HL-60 (cell line): ENCODE measurements at regions not wholly inside any gene's neighbourhood (a gene's known extent, or its start where the extent isn't known, plus 50 kb on each side); places are given as distances from the start of the nearest gene placed in this dataset.

ENCODE experiments used
- DNase-seq, 2 experiments: peaks; one replicate each; pipeline ENCODE4 v3.0.0-alpha.2; 2010 to 2020; ENCODE audit warnings: low read depth in 1 of 2, low spot score in 1 of 2
- H3K27ac ChIP-seq: fragments of 250-450 bp; sonication (Bioruptor Pico); replicated peaks from 2 replicates; pipeline ENCODE4 v1.5.1; 2020; ENCODE audit warnings: mild to moderate bottlenecking, moderate library complexity
- H3K27me3 ChIP-seq: fragments of 250-450 bp; sonication (Bioruptor Pico); 2 replicates; pipeline ENCODE4 v1.5.1; 2021; ENCODE audit warnings: mild to moderate bottlenecking, moderate library complexity; ENCODE audit not compliant: insufficient read depth, poor library complexity, severe bottlenecking
- H3K4me3 ChIP-seq: replicated peaks from 2 replicates; pipeline ENCODE4 v1.5.1; 2011; ENCODE audit warnings: mild to moderate bottlenecking, control low read depth, low read length; ENCODE audit not compliant: insufficient read depth
- GABPA ChIP-seq: IDR thresholded peaks from 2 replicates; pipeline ENCODE4 v1.6.1; 2012; ENCODE audit warnings: low read depth
- POLR2AphosphoS5 ChIP-seq: IDR thresholded peaks from 2 replicates; pipeline ENCODE4 v1.6.1; 2012; ENCODE audit warnings: low read depth
- SPI1 ChIP-seq: IDR thresholded peaks from 2 replicates; pipeline ENCODE4 v1.6.1; 2012; ENCODE audit warnings: low read depth, mild to moderate bottlenecking, borderline replicate concordance
- TF ChIP-seq, protein P1 (sequence below): IDR thresholded peaks from one replicate; pipeline ENCODE4 v1.5.1; 2011; ENCODE audit warnings: low read length, control low read depth, inconsistent platforms; ENCODE audit not compliant: insufficient read depth
- TF ChIP-seq, protein P2 (sequence below): IDR thresholded peaks from 2 replicates; pipeline ENCODE4 v1.6.1; 2012; ENCODE audit warnings: low read depth; ENCODE audit not compliant: insufficient replicate concordance

DNA sequence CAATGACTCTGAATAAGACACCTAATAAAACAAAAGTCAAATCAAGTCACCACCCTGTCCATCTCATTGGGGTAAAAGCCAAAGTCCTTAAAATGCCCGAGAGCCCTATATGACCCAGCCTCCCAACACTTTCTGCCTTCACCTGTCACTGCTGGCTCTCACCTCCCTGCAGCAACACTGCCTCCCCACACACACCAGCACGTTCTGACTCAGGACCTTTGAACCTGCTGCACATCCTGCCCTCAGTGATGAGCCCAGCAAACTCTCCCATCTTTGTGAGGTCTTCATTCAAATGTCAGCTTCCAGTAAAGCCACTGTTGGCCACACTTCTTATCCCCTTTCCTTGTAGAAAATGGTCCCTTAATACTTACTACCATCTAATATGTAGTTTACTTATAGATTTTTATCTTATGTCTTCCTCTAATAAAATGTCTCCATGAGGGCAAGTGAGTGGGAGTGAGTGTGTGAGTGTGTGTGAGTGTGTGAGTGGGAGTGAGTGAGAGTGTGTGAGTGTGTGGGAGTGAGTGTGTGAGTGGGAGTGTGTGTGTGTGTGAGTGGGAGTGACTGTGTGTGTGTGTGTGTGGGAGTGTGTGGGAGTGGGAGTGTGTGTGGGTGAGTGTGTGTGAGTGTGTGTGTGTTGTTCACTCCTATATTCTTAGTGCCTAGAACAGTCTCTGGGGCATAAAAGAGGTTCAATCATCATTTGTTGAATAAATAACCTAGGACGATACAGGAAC lies 504.7 kb downstream of the EIPR1 start:
- peaks cover 3% of the 10 kb centered on the region for H3K27me3 ChIP-seq
- no peak overlapping the region for H3K27ac ChIP-seq
- no peak overlapping the region for H3K4me3 ChIP-seq
- TF ChIP-seq, protein P1, sequence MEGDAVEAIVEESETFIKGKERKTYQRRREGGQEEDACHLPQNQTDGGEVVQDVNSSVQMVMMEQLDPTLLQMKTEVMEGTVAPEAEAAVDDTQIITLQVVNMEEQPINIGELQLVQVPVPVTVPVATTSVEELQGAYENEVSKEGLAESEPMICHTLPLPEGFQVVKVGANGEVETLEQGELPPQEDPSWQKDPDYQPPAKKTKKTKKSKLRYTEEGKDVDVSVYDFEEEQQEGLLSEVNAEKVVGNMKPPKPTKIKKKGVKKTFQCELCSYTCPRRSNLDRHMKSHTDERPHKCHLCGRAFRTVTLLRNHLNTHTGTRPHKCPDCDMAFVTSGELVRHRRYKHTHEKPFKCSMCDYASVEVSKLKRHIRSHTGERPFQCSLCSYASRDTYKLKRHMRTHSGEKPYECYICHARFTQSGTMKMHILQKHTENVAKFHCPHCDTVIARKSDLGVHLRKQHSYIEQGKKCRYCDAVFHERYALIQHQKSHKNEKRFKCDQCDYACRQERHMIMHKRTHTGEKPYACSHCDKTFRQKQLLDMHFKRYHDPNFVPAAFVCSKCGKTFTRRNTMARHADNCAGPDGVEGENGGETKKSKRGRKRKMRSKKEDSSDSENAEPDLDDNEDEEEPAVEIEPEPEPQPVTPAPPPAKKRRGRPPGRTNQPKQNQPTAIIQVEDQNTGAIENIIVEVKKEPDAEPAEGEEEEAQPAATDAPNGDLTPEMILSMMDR, result no peak
- no peak for TF ChIP-seq POLR2AphosphoS5
- TF ChIP-seq, protein P2, sequence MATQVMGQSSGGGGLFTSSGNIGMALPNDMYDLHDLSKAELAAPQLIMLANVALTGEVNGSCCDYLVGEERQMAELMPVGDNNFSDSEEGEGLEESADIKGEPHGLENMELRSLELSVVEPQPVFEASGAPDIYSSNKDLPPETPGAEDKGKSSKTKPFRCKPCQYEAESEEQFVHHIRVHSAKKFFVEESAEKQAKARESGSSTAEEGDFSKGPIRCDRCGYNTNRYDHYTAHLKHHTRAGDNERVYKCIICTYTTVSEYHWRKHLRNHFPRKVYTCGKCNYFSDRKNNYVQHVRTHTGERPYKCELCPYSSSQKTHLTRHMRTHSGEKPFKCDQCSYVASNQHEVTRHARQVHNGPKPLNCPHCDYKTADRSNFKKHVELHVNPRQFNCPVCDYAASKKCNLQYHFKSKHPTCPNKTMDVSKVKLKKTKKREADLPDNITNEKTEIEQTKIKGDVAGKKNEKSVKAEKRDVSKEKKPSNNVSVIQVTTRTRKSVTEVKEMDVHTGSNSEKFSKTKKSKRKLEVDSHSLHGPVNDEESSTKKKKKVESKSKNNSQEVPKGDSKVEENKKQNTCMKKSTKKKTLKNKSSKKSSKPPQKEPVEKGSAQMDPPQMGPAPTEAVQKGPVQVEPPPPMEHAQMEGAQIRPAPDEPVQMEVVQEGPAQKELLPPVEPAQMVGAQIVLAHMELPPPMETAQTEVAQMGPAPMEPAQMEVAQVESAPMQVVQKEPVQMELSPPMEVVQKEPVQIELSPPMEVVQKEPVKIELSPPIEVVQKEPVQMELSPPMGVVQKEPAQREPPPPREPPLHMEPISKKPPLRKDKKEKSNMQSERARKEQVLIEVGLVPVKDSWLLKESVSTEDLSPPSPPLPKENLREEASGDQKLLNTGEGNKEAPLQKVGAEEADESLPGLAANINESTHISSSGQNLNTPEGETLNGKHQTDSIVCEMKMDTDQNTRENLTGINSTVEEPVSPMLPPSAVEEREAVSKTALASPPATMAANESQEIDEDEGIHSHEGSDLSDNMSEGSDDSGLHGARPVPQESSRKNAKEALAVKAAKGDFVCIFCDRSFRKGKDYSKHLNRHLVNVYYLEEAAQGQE, result no peak
- no peak for TF ChIP-seq GABPA
- TF ChIP-seq SPI1, result no peak
- no peak for DNase-seq

DNA sequence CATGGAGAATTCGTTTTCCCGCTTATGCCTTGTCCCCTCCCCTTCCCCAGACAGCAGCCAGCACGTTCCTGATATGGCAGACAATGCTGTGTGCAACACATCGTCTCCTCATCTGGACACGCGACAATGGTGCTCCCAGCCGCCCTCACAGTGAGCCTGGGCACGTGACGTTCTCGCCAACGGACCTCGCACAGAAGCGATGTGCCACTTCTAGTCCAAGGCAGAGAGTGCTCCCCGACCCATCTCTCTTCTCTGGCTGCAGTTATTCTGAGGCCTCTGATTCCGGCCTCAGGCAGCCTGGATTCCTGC lies 505.4 kb downstream of the EIPR1 start:
- peaks cover 3% of the 10 kb centered on the region for H3K27me3 ChIP-seq
- H3K4me3 ChIP-seq, result no peak overlapping the region
- no peak for DNase-seq
- TF ChIP-seq GABPA (no peak), SPI1 (no peak), POLR2AphosphoS5 (no peak)
- TF ChIP-seq, protein P2, result no peak
- TF ChIP-seq, protein P1, result no peak
- H3K27ac ChIP-seq, result no peak overlapping the region

DNA sequence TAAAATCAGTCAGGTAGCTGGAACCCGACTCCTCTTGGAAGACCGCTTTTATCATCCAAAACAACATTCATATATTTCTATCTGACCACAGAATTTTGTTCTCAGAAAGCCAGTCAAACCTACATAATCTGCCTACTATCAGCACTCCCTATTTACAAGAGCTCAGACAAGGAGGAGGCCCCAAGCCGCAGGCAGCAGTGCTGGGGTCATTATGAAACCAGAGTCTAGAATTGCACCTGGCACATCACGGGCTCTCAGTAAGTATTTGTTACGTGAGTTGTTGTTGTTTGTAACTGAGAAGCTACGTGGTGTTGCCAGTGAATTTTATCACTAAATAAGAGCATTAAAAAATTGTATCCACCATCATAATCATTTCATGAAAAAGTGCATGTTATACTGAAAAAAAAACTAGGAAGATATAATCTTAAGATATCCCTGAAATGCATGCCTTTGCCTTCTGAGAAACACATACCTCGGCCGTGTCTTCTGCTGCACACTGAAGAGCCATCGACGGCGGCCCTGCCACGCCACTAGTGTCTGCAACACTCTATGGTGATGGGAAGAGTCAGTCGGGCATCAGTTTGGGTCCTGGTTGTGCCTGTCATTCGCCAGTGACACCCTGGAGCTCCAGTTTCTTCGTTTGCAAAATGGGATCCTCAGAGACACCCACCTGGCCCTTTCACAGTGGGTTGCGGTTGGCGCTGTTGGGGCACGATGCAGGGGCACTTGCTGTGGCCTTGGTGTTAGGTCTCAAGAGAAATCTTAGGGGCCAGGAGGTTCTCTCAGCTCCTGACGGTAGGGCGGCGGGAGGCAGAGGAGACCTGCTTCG lies 505.9 kb downstream of the EIPR1 start:
- H3K4me3 ChIP-seq, result no peak overlapping the region
- TF ChIP-seq SPI1 (no peak), POLR2AphosphoS5 (no peak), GABPA (no peak)
- TF ChIP-seq, protein P2, result no peak
- TF ChIP-seq, protein P1, result no peak
- H3K27me3 ChIP-seq, result peaks cover 3% of the 10 kb centered on the region
- H3K27ac ChIP-seq, result no peak overlapping the region
- no peak for DNase-seq
